ENCODE measurements at regions not wholly inside any gene's neighbourhood (a gene's known extent, or its start where the extent isn't known, plus 50 kb on each side); places are given as distances from the start of the nearest gene placed in this dataset.

DNA sequence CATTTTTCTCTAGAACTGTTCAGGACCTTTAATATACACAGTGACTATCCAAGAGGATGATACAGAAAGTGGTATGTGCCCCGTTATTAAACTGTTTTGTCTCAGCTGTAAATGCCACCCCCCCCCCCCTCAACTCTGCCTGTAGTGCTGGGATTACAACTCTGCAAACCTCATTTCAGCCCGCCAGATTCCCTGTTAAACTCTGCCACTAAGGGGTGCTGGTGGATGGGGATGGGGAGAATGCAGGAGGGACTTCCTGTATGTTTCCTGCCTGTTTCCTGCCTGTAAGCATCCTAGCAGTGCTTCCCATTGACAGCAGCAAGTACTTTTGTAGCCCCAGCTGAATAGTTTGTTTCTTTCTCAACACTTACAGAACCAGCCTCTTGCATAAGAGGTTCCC lies 301.7 kb upstream of the RORA start:
- TF ChIP-seq, protein P1, sequence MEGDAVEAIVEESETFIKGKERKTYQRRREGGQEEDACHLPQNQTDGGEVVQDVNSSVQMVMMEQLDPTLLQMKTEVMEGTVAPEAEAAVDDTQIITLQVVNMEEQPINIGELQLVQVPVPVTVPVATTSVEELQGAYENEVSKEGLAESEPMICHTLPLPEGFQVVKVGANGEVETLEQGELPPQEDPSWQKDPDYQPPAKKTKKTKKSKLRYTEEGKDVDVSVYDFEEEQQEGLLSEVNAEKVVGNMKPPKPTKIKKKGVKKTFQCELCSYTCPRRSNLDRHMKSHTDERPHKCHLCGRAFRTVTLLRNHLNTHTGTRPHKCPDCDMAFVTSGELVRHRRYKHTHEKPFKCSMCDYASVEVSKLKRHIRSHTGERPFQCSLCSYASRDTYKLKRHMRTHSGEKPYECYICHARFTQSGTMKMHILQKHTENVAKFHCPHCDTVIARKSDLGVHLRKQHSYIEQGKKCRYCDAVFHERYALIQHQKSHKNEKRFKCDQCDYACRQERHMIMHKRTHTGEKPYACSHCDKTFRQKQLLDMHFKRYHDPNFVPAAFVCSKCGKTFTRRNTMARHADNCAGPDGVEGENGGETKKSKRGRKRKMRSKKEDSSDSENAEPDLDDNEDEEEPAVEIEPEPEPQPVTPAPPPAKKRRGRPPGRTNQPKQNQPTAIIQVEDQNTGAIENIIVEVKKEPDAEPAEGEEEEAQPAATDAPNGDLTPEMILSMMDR (IDR thresholded peaks at IDR 0.05; ENCODE audit: low read depth, low read length), result no peak
- no peak for TF ChIP-seq EZH2phosphoT487 (IDR thresholded peaks at IDR 0.05; ENCODE audit: low read depth)

All from OCI-LY3 (cell line).